OCI-LY3 (cell line): ENCODE measurements at regions not wholly inside any gene's neighbourhood (a gene's known extent, or its start where the extent isn't known, plus 50 kb on each side); places are given as distances from the start of the nearest gene placed in this dataset.

Source experiments
- EZH2phosphoT487 ChIP-seq: fragments of 200-600 bp; shearing (Covaris generic); IDR thresholded peaks from 2 replicates; pipeline ENCODE4 v1.6.1; 2018; ENCODE audit warnings: antibody characterized with exemption, mixed run types, low read depth
- TF ChIP-seq, protein P1 (sequence below): fragments of 200-600, 300-600 bp; sonication (generic); IDR thresholded peaks from 2 replicates; pipeline ENCODE4 v1.5.1; 2014; ENCODE audit warnings: antibody characterized with exemption, low read length, low read depth

DNA sequence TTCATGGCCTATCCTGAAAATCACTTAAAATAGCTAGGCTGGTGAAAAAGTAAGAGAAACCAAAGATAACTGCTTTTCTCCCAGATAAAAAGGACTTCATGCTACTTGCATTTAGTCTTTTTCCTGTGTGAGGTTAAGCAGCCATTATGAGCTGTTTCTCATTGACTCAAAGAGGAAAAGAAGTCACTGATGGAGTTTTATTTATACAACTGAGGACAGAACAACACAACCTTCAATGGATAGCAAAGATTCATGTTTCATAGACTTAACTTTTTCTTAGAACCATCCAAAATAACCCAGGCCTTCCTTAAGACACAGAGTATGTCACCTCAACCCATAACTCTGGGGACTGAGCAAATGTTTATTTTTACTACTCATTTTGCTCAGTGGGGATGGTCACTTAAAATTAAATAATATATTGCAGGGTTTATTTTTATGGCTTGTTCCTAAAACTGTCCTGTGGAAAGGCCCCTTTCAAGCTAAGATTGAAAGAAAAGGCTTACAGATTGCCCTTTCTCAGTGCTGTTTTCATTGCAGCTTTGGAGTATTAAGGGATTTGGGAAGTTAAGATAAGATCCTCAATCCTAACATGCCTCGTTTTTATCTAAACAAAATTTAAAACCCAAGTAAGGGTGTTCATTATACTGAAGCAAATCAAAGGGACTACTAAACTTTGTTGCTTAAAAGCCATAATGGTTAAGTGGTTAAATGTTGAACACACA, 252.6 kb upstream of the MAD2L1 start:
- TF ChIP-seq, protein P1, sequence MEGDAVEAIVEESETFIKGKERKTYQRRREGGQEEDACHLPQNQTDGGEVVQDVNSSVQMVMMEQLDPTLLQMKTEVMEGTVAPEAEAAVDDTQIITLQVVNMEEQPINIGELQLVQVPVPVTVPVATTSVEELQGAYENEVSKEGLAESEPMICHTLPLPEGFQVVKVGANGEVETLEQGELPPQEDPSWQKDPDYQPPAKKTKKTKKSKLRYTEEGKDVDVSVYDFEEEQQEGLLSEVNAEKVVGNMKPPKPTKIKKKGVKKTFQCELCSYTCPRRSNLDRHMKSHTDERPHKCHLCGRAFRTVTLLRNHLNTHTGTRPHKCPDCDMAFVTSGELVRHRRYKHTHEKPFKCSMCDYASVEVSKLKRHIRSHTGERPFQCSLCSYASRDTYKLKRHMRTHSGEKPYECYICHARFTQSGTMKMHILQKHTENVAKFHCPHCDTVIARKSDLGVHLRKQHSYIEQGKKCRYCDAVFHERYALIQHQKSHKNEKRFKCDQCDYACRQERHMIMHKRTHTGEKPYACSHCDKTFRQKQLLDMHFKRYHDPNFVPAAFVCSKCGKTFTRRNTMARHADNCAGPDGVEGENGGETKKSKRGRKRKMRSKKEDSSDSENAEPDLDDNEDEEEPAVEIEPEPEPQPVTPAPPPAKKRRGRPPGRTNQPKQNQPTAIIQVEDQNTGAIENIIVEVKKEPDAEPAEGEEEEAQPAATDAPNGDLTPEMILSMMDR, result no peak
- no peak for TF ChIP-seq EZH2phosphoT487
